Stimulated activated CD8-positive, alpha-beta memory T cell treated with anti-CD3 and anti-CD28 coated beads, Interleukin-7, amount 100 ng/mL, for 1 hour (primary cell): ENCODE measurements at regions not wholly inside any gene's neighbourhood (a gene's known extent, or its start where the extent isn't known, plus 50 kb on each side); places are given as distances from the start of the nearest gene placed in this dataset.

Experiments
- DNase-seq, 2 donors: peaks; one replicate each; pipeline ENCODE4 v3.0.0-alpha.2; 2020; ENCODE audit warnings: low read depth in 2 of 2

GRCh38 chr16:61323456-61323855, 712.8 kb downstream of the CDH8 start:
- DNase-seq: no peak

- DNase-seq: no peak
Measured at GRCh38 chr16:61320791-61321190, 715.4 kb downstream of the CDH8 start.

GRCh38 chr16:61313931-61314330, 722.3 kb downstream of the CDH8 start:
- no peak for DNase-seq

- DNase-seq: no peak
Measured at GRCh38 chr16:61309386-61309785, 726.9 kb downstream of the CDH8 start.

- DNase-seq: no peak
Measured at GRCh38 chr16:61306204-61306603, 730.0 kb downstream of the CDH8 start.

GRCh38 chr16:61296814-61297213, 739.4 kb downstream of the CDH8 start:
- DNase-seq: no peak

GRCh38 chr16:61296305-61296704, 739.9 kb downstream of the CDH8 start:
- DNase-seq: no peak

GRCh38 chr16:61295311-61295710, 740.9 kb downstream of the CDH8 start:
- DNase-seq: no peak

GRCh38 chr16:61289141-61289540, 747.1 kb downstream of the CDH8 start:
- DNase-seq: no peak

GRCh38 chr16:61277849-61278248, 758.4 kb downstream of the CDH8 start:
- DNase-seq: no peak

- no peak for DNase-seq
Measured at GRCh38 chr16:61274211-61274610, 762.0 kb downstream of the CDH8 start.

- DNase-seq: no peak
Measured at GRCh38 chr16:61270726-61271125, 765.5 kb downstream of the CDH8 start.

GRCh38 chr16:61263400-61263799, 772.8 kb downstream of the CDH8 start:
- no peak for DNase-seq

- no peak for DNase-seq
Measured at GRCh38 chr16:61261315-61261714, 774.9 kb downstream of the CDH8 start.

- DNase-seq: no peak
Measured at GRCh38 chr16:61246592-61246991, 789.6 kb downstream of the CDH8 start.

- DNase-seq: no peak
Measured at GRCh38 chr16:61243954-61244353, 792.3 kb downstream of the CDH8 start.

- DNase-seq: no peak
Measured at GRCh38 chr16:61237884-61238485, 798.3 kb downstream of the CDH8 start.

GRCh38 chr16:61233713-61234112, 802.5 kb downstream of the CDH8 start:
- DNase-seq: no peak

- no peak for DNase-seq
Measured at GRCh38 chr16:61228371-61228770, 807.9 kb downstream of the CDH8 start.

- no peak for DNase-seq
Measured at GRCh38 chr16:61215605-61216004, 820.6 kb downstream of the CDH8 start.

GRCh38 chr16:61214780-61215179, 821.5 kb downstream of the CDH8 start:
- DNase-seq: no peak

- no peak for DNase-seq
Measured at GRCh38 chr16:61210076-61210475, 826.2 kb downstream of the CDH8 start.

GRCh38 chr16:61195006-61195405, 841.2 kb downstream of the CDH8 start:
- no peak for DNase-seq

- DNase-seq: no peak
Measured at GRCh38 chr16:61194573-61194972, 841.7 kb downstream of the CDH8 start.
